COR-L47 (cell line): ENCODE measurements at regions not wholly inside any gene's neighbourhood (a gene's known extent, or its start where the extent isn't known, plus 50 kb on each side); places are given as distances from the start of the nearest gene placed in this dataset.

Experiments used
- DNase-seq: peaks from one replicate; lab custom pipeline; 2025; lab: John Stamatoyannopoulos, UW

- peak; percentile 11 for DNase-seq
These were observed 235.4 kb downstream of the RAB28 start for GRCh38 chr4:13248621-13249298.

- no peak for DNase-seq
These were observed 238.0 kb downstream of the RAB28 start for GRCh38 chr4:13246107-13246506.

GRCh38 chr4:13244444-13244843 is 239.7 kb downstream of the RAB28 start:
- no peak for DNase-seq

- no peak for DNase-seq
These were observed 241.0 kb downstream of the RAB28 start for GRCh38 chr4:13243152-13243551.

DNA sequence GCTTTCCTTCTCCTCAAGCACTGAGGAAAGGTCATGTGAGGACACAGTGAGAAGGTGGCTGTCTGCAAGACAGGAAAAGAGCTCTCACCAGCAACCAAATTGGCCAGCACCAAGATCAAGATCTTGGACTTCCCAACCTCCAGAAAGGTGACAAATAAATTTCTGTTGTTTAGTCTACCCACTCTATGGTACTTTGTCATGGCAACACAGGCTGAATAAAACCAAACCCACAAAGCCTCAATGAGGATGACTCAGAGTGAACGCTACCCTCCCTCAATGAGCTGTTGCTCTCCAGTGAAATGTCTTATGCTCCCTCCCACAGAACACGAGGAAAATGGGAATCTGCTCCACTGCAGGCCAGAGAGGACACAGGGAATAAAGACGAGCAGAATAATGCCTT is 244.1 kb downstream of the RAB28 start:
- DNase-seq: no peak

DNA sequence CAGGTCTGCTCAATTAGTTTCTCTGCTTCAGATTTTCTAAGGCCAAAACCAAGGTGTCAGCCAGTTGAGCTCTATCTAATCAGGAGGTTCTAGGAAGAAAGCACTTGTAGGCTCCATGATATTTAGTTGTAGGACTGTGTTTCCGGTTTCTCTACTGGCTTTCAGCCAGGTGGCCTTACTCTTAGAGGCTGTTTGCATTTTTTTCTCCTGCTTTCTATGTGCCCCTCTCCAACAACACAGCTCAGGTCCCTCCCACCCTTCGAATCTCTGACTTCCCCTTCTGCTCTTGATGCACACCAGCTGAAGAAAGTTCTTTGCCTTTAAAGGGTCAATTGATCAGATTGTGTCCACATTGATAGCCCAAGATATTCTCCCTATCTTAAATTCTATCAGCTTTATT is 245.2 kb downstream of the RAB28 start:
- DNase-seq: no peak

GRCh38 chr4:13236485-13236884 is 247.7 kb downstream of the RAB28 start:
- DNase-seq: no peak

- no peak for DNase-seq
These were observed 250.4 kb downstream of the RAB28 start for GRCh38 chr4:13233755-13234154.

DNA sequence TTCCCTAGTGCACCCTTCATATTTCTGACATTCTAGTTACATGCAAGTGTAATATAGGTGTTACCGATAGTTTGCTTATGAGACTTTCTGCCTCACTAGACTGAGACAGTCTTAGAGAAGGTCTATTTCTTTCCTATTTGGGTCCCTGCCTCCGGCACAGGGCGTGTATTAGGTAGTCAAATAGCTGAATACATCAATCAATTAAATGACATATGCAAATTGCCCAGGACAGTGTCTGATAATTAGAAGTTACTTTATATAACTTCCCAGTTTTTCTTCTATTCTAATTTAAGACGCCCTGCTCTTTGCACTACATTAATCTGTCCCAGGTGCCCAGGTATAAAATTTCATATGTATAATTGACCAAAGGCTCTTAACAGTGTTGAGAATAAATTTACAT is 264.2 kb downstream of the RAB28 start:
- no peak for DNase-seq

GRCh38 chr4:13218326-13218958 is 265.7 kb downstream of the RAB28 start:
- no peak for DNase-seq

GRCh38 chr4:13215560-13215959 is 268.6 kb downstream of the RAB28 start:
- DNase-seq: no peak

GRCh38 chr4:13212936-13213335 is 271.2 kb downstream of the RAB28 start:
- no peak for DNase-seq

GRCh38 chr4:13209600-13209999 is 274.5 kb downstream of the RAB28 start:
- no peak for DNase-seq

- no peak for DNase-seq
These were observed 275.5 kb downstream of the RAB28 start for GRCh38 chr4:13208558-13209193.

- DNase-seq: no peak
These were observed 276.9 kb downstream of the RAB28 start for GRCh38 chr4:13207226-13207625.

DNA sequence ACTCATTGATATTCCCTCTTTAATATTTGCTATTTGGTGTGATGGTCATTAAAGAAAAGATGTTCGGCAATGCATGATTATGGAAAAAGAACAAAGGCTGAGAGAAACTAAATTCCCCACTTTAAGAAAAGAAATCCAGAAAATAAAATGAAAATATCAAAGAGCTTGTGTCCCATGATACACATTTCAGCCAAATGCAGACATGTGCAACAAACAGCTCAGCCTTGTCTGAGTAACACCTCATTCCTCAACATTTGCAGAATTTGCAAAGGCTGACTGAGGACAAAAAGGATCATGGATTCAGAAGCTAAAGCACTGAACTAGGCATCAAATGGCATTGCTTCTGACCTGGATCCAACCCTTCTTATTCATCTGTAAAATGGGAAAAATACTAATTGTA is 281.0 kb downstream of the RAB28 start:
- no peak for DNase-seq

GRCh38 chr4:13202701-13203100 is 281.4 kb downstream of the RAB28 start:
- DNase-seq: no peak

GRCh38 chr4:13201241-13201640 is 282.9 kb downstream of the RAB28 start:
- DNase-seq: no peak

GRCh38 chr4:13196721-13197120 is 287.4 kb downstream of the RAB28 start:
- no peak for DNase-seq

GRCh38 chr4:13193662-13194061 is 290.5 kb downstream of the RAB28 start:
- DNase-seq: no peak

DNA sequence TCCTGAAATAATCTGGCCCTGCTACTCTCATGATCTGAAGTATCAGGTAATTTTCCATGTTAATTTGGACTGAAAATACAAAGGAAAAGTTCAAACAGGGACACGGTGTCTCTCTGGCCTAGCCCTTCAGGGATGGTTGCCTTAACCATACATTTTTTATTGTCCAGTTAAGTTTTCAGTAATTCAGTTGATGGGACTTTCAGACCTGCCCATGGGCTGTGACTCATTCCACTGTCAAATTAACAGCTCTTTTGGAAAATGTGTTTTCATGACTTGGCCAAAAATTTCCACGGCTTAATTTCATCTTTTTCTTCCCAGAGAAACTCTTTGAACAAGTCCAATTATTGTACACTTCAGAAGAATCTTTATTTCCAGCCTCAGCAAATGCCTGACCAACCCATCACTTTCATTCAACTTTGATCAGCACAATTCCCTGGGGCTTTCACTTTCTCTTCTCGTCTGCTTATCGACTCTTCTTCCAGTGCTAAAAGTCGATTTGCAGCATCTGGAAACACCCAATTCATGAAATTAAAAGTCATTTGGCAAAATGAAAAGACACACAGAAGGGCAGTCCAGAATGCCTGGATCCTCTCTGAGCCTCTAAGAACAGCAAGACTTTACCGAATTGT is 293.9 kb downstream of the RAB28 start:
- DNase-seq: no peak

DNA sequence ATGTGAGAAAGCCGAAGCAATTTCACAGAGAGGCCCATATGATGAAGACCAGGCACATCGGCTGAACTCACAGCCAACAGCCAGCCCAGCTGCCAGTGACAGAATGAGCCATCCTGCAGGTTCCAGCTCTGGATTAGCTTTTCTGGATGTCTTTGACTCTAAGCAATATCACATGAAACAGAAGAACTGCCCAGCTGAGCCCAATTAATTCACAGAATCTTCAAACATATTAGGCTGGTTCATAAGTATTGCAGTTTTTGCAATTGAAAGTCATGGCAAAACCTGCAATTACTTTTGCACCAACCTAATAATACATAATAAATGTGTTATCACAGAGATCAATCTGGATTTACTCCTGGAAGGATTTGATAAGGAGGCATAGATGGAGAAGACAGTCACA is 299.9 kb downstream of the RAB28 start:
- DNase-seq: no peak

- DNase-seq: no peak
These were observed 302.0 kb downstream of the RAB28 start for GRCh38 chr4:13182133-13182532.
